NCI-H1694 (cell line): ENCODE measurements at regions not wholly inside any gene's neighbourhood (a gene's known extent, or its start where the extent isn't known, plus 50 kb on each side); places are given as distances from the start of the nearest gene placed in this dataset.
"Not testable (repeated sequence)": the region's sequence is repeated elsewhere in the genome, so short reads cannot be mapped to it uniquely, and the experiment has no call there.

Experiments
- DNase-seq: peaks from one replicate; lab custom pipeline; 2025; lab: John Stamatoyannopoulos, UW

GRCh38 chr14:101634850-101635748 is 73.8 kb downstream of the DIO3 start:
- no peak for DNase-seq

- no peak for DNase-seq
Measured at GRCh38 chr14:101635749-101636560, 74.7 kb downstream of the DIO3 start.

- DNase-seq: no peak
Measured at GRCh38 chr14:101639241-101639833, 78.0 kb downstream of the DIO3 start.

GRCh38 chr14:101643651-101644050 is 82.4 kb downstream of the DIO3 start:
- DNase-seq: no peak

GRCh38 chr14:101654051-101654450 is 92.8 kb downstream of the DIO3 start:
- DNase-seq: no peak

- DNase-seq: no peak
Measured at GRCh38 chr14:101657372-101657771, 96.1 kb downstream of the DIO3 start.

- DNase-seq: peak; percentile 72
Measured at GRCh38 chr14:101665478-101666078, 95.9 kb upstream of the PPP2R5C start.

- no peak for DNase-seq
Measured at GRCh38 chr14:101666264-101666663, 95.2 kb upstream of the PPP2R5C start.

GRCh38 chr14:101669629-101670028 is 91.9 kb upstream of the PPP2R5C start:
- DNase-seq: no peak

GRCh38 chr14:101673873-101674272 is 87.6 kb upstream of the PPP2R5C start:
- DNase-seq: no peak

- not testable (repeated sequence) for DNase-seq
Measured at GRCh38 chr14:101675835-101676234, 85.7 kb upstream of the PPP2R5C start.

GRCh38 chr14:101677912-101678327 is 83.6 kb upstream of the PPP2R5C start:
- DNase-seq: not testable (repeated sequence)

- DNase-seq: no peak
Measured at GRCh38 chr14:101681795-101682194, 79.7 kb upstream of the PPP2R5C start.

- no peak for DNase-seq
Measured at GRCh38 chr14:101683365-101683764, 78.1 kb upstream of the PPP2R5C start.

GRCh38 chr14:101687756-101688546 is 73.6 kb upstream of the PPP2R5C start:
- DNase-seq: no peak

GRCh38 chr14:101689039-101689501 is 72.4 kb upstream of the PPP2R5C start:
- no peak for DNase-seq

- DNase-seq: not testable (repeated sequence)
Measured at GRCh38 chr14:101689966-101690365, 71.5 kb upstream of the PPP2R5C start.

- no peak for DNase-seq
Measured at GRCh38 chr14:101695659-101696058, 65.8 kb upstream of the PPP2R5C start.

GRCh38 chr14:101704140-101704539 is 57.4 kb upstream of the PPP2R5C start:
- DNase-seq: no peak

GRCh38 chr14:101705733-101706508 is 55.6 kb upstream of the PPP2R5C start:
- no peak for DNase-seq
